T1000 (cell line): ENCODE measurements at regions not wholly inside any gene's neighbourhood (a gene's known extent, or its start where the extent isn't known, plus 50 kb on each side); places are given as distances from the start of the nearest gene placed in this dataset.
"Not testable (repeated sequence)": the region's sequence is repeated elsewhere in the genome, so short reads cannot be mapped to it uniquely, and the experiment has no call there.

ENCODE experiments used
- DNase-seq: peaks from one replicate; lab custom pipeline; 2025; ENCODE audit warnings: mixed read lengths; lab: John Stamatoyannopoulos, UW

DNA sequence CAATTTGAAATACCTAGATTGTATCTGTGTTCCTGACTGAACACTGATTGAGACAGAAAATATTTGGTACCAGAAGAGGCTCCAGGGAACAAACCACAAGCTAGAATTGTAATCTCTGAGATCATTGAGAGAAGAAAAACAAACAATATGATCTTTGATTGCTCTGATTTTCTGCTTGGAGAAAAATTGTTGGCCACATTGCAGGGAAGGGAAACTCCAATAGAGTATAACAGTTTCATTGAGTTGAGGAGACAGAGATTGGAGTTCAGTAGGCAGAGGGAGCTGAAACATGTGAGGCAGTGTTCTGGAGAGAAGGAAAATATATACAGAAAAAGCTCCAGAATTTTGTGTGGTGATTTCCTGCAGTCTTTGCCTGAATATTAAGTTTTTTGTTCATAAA lies 158.2 kb downstream of the C4orf33 start:
- no peak for DNase-seq

DNA sequence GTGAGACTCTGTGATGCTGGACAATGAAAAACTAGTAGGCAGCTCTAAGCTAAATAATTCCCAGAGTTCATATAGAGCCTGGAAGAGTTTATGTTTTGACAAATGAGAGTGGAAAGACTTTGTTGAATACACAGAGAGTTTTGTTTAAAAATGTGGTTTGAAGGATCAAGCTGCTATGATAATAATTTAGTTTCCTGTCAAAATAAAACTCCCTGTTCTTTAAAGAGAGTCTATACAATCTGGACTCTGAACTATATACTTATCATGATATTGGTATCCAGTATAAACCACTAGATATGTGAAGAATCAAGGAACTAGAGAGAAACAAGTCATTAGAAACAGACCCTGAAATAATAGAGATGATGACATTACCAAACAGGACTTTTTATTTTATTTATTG lies 158.6 kb downstream of the C4orf33 start:
- DNase-seq, result no peak

DNA sequence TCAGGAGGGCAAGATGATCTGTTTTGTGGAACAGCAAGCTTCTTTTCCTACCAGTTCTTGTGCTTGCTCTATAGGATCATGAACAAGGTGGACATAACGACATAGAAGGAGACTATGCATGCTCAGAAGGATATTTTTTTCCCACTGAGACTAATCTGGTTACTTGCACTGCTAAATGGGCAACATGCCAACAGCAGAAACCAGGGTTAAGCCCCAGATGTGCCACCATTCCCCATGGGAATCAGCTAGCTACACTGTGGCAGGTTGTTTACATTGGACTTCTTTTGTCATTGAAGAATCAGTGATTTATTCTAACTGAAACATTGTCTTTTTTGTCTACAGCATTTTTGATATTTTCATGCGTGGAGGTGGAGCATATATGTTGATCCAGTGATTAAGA lies 165.6 kb downstream of the C4orf33 start:
- DNase-seq, result no peak

DNA sequence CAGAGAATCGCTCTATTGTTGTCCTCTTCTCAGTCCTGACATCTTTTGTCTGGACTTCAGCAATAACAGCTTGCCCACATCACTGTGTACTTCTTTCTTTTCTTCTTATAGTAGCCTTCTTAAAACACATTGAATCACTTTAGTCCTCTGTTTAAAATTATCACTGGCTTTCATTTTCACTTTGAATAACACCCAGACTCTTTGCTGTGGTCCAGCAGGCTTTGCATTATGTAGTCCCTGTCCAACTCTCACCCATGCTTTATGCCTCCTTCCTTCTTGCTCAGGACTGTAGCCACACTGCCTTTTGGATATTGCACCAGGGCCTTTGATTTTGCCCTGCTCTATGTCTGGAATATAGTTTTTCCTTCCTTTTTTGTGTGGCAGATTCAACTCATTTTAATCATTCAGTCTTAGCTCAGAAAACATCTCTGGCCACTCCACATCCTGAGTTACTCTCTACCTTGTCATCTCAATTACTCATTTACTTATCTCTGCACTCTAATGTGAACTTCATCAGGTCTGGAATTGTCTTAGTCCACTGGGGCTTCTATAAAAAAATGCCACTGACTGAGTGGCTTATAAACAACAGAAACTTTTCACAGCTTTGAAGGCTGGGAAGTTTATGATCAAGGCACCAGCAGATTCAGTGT lies 168.2 kb downstream of the C4orf33 start:
- no peak for DNase-seq

DNA sequence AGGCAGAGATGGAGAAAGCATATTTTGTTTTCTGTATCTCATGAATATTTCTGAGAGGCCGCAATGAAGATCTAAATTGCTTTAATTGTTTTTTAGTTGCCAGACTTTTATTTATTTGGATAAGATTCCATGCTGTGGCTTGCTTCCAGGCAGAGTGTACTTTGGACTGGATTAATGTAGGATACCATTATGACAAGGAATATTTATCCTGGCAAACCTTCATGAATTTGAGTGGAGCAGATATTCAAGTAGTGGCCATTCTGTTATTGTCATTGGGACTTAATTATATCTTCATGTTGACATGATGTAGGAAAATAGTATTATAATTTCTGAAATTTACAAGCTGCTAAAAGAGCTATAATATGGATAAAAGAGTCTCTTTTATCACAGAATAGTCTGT lies 182.9 kb downstream of the C4orf33 start:
- DNase-seq, result no peak

DNA sequence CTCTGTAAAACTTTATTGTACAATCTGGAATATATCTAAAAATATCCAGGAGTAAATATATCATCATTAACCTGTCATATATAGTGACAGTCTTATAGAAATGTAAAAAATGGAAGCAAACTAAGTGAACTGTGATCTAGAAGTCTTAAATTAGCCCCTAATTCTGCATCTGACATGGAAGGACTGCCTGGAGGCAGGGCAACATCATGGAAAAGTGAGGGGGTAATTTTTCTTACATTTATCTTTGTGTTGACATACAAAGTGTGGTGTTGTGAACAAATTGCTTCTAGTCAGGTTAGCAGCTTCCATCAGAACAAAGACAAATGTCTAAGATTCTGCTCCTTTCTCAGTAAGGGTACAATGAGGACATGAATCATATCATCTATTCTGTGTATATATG lies 186.3 kb downstream of the C4orf33 start:
- no peak for DNase-seq

DNA sequence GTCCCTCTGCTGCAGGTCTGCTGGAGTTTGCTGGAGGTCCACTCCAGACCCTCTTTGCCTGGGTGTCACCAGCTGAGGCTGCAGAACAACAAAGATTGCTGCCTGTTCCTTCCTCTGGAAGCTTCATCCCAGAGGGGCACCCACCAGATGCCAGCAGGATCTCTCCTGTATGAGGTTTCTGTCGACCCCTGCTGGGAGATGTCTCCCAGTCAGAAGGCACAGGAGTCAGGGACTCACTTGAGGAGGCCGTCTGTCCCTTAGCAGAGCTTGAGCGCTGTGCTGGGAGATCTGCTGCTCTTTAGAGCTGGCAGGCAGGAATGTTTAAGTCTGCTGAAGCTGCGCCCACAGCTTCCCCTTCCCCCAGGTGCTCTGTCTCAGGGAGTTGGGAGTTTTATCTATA lies 196.2 kb downstream of the C4orf33 start:
- not testable (repeated sequence) for DNase-seq

DNA sequence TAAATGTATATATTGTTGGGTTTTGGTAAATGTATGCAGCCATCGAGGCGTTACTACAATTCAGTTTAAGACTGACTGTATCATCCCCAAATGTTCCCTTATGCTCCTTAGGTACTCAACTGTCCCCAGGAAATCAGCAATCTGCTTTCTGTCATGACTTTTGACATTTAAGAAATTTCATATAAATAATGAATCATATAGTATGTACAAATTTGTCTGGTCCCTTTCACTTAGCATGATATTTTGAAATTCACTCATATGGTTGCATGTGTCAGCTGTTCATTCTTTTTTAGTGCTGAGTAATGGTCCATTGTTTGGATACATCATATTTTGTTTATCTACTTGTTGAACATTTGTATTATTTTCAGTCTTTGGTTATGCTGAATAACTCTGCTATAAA lies 218.8 kb downstream of the C4orf33 start:
- no peak for DNase-seq

DNA sequence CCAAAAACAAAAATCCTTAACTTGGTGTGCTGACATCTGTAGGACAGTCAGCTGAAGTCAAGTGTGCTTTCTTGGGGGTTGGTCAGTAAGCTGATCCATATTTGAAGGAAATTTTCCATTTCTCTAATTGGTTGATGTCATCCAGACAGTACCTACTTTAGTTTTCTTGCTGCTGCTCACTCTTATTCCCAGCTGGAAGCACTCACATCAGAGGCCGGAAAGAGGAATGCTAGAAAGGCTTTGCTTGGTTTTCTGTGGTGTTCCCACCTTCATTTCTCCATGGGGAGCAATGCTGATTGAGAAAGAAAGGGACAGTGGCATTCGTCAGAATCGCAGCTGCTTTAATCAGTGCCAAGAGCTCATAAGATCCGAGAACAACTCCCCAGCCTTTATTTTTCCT lies 227.0 kb downstream of the C4orf33 start:
- no peak for DNase-seq

DNA sequence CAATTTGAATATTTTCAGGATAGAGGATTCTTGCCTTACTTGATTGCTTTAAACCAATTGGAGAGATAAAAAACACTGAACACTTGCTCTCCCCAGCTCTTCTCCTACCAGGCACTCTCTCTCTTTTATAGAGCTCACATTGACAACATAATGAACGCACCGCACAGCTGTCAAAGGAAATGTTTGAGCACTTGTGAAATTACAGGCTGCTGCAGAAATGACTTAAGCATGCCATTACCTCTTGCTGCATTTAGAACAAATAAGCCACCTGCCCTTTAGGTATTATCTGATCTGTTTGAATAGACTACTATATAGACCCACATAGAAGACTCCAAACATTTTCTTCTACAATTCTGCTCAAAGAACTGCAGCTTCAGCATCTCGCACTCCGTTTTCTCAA lies 227.7 kb downstream of the C4orf33 start:
- no peak for DNase-seq

DNA sequence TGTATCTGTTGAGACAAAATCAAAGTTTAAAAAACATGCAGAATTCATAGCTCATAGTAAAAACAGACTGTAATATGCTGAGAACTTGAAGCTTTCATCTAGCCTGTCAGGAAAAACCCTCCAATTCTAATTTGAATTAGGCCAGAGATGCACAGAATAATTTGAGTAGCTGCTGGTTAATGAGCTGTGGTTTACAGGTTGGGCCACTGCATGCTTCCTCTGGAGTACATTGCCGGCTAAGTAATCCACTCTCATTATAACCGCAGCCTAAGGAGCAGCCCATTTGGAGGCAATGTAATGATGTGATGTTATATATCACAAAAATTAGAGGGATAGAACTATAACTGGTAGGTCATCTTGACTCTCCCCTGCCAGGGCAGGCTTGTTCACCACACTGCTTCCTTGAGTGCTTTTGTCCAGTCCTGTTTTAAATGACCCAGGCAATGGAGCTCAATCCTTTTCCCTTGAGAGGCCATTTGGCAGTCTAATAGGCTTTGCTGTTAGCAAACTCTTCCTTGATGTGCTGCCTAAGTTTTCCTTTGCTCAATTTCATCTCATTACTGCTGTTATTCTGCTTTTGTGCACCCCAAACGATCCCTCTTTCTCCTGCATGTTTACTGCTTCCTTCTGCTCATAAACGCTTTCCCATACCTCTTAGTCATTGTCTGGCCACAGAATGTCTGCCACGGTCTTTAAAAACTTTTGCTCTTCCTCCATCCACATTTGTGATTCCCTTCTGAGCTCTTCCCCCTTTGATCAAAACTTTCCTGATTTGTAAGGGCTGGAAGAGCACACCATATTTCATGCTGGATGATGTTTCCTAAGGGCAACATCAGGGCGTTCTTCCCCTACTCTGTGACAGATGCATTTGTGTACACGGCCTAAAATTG lies 230.9 kb downstream of the C4orf33 start:
- DNase-seq, result no peak

DNA sequence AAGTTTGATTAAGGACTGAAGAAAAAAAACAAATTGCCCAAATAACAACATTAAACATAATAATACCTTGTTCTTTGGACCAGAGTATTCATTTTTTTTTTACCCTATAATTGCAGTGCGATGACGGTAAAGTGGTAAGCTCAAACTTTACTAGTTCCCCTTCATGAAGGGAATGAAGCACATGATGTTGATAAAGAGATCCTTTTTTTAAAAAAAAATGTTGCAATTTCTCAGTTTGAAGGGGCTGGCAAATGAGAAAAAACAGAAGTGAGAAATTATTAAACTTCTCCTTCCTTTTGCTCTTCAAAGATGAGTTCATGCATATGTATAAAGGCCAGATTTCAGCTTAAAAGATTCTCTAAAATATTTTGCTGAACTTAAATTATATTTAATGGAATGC lies 231.7 kb downstream of the C4orf33 start:
- no peak for DNase-seq

DNA sequence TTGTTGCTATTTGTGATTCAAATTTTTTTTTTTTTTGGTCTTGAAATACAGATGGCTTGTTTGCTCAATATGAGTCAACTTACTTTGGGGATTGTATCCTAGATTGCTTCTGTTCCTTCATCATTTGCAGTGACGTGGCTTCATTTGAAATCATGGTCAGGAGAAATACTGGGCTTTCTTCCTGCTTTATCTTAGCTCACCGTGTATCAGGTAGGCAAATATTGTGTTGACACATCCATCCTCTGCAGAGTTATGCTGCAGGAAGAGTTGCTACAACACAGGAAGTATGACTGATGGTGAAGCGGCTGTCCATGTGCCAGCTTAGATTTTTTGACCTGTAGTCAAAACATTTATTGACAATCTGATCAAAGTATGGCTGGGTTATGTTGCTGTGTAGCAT lies 232.2 kb downstream of the C4orf33 start:
- DNase-seq, result no peak

DNA sequence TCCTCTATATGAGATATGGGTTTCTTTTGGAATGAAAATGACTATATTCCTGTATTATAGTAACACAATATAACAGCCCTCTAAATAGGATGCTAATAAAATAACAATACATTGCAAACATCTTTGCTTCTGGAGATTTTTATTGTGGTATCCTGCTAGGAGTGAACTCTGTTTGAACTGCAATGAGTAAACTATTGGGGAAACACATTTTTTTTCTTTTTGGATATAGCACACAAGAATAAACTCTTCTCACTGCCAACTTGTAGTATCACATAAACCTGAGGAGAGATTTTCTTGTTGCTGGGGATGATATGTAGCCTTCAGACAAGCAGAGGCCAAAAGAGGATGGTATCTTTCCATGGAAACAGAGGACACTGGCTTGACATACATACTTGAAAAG lies 238.2 kb downstream of the C4orf33 start:
- no peak for DNase-seq

DNA sequence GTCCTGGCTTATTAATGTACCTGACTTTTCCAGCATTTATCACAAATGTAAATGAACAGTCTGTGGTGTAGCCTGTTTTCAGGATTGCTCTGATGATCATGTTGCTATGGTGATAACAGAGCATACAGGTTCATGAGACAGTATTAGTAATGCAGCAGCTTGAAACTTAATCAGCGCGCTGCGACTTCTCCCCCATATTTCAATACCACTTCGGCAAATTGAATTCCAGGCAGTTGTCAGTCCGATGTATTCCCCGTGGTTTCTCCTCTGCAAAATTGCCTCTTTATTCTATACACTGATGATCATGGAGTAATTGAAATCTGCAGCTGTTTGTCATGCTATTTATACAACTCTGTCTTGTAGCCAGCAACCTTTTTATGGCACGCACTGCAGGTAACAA lies 239.3 kb downstream of the C4orf33 start:
- DNase-seq, result no peak

DNA sequence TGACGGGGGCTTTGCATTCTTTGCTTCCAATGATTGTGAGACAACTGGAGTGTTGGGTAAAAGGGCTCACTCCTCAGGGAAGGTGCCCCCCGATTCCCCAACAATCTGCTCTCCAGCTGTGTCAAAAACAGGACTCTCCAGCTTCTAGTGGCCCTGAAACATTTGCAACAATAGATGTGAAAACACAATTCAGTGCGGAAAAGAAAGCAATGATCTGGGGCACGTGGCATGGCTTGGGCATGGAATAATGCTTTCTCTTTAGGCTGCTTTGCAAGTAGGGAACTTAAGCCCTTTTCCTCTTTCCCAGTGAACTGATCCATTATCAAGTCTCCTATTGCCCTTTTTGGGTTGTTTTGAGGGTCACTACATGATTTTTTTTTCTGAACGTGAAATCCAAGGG lies 239.9 kb downstream of the C4orf33 start:
- no peak for DNase-seq

DNA sequence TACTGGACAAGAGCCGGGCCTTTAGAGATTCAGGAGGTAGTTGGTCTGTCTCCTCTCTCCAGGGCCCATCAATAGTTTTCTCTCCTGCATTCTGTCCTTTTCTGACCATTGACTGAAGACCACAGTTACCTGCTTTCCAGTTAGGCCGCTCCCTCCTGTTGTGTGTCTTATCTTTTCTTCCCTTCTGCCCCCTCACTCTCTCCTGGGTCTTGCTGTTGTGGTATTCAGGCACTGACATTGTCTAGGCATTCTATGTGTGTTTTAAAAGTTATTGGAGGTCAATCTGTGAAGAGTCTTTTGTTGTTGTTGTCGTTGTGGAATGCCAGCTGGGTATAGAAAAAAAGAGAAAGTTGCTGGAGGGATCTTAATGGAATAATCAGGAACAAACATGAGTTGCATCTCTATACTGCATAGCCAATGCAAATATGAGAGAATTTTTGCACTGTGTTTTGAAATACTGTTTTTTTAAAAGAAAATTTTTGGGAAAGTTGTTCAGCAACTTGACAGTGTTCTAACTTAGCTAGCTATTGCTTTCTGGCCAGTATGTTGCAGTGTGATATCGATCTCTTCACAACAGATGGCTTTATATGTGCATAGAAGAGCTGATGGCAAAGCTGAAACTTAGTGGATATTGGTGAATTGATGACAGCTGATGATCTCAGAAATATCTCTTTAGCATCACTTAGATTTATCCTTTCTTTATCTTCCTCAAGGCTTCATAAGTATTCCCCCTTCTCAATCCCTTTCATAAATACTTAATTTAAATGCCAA lies 240.7 kb downstream of the C4orf33 start:
- DNase-seq, result no peak

DNA sequence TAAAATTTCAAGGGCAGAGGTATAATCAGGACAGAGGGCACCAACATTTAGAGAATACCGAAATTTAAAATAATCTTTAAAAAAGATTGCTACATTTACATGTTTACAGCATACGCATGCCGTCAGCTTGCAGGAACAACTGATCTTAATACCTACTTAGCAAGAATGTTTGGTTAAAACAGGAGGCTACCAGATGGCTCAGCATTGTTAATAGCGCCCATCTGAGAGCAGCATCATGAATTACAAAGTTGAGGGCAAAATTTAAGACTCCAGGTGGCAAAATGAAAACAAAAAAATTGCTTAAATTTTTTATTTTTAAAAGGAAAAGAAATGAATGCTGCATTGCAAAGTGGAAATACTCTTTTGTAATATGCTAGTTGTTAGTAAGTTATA lies 241.3 kb downstream of the C4orf33 start:
- DNase-seq, result no peak

DNA sequence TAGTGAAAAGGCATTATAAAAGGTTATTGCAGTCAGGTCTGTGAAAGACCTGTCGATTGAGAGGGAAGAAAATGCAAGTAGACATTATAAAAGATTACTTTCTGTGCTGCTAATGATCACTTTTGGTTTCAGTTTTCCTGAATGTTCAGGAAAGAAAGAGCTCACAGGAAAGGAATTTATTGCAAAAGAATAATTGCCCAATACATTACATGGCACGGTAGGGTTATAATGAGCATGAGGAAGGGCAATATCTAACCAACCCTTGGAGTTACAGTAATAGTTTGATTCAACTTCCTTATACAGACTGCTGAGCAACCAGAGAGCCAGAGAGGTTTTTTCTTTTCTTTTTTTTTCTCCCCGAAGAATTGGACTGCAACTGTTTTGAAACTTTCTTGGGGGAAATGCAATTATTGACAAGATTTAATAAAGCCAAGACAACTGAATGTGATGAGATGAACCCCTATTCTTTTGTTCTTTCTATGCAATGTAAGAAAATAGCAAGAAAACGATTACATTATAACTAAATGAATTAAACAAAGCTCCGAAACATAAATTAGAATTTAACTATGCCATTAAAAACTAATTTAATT lies 247.0 kb downstream of the C4orf33 start:
- no peak for DNase-seq

DNA sequence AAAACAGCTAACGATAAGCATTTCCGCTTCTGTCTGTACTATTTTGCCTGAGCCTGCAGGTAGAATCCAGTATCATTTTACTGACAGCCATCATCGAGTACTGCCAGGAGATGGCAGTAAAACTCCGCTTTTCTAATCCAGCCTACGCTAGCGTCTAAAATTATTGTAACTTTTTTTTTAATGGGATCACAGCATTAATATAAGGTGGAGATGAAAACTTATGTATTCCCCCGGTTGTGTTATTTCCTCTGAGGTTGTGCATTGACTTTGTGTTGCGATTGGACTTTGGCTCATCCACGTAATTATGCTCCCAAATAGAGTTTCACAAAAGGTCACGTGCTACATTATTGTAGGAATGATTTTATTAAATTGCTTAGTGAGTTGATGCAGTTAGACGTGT lies 248.1 kb downstream of the C4orf33 start:
- DNase-seq, result no peak

DNA sequence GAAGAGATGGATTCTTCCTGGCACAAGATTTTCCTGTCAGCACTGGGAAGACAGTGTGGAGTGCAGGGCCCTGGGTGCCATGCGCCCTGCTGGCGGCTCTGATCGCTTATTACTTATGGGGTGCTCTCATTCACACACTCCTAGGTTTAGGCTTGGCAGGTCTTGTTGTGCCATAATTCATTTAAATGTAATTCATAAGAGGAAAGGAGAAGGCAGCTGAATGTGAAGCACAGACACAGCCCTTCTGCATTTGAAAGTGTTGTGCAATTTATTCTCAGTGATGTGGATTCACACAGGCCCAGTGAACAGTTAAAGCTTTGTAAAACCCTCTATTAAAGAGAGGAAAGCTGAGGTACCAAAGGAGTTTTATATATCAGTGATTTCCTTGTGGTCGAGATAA lies 249.7 kb downstream of the C4orf33 start:
- DNase-seq, result no peak

DNA sequence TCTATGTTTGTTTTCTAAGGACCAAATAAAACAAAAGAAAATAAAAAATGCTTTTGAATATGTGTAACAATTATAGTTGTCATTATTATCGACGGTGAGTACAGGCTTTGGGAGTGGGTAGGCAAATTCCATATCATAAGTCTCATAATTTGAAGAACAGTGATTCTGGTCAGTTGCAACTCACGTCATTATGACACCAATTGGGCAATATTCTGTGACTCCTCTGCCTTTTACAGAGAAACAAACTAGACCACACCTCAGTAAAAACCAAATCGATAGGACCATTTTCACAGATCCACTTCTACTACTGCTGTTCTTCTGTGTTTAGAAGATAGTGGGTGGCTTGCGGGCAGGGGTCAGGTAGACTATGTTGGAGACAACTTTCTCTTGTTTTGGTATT lies 250.1 kb downstream of the C4orf33 start:
- DNase-seq, result no peak

DNA sequence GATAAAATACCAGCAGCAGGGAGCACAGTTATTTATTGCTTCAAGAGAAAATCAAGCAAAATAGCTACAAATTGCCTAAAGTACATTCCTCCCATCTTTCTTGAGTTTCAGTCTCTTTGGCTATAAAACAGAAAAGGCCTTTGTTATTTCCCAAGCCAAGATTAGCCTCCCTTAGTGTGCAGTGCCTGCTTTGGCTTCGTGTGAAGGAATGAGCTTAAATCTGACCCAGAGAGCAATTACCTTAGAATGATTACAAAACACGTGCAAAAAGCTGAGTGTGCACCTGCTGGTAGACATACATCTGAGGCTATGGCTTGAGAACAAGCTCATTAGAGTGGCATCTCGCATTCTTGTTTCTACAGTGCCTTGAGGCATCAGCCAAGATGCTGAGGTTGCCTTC lies 250.8 kb downstream of the C4orf33 start:
- DNase-seq, result no peak
